ENCODE measurements at regions not wholly inside any gene's neighbourhood (a gene's known extent, or its start where the extent isn't known, plus 50 kb on each side); places are given as distances from the start of the nearest gene placed in this dataset.

- H3K27ac Mint-ChIP-seq, result peak overlapping the region in 1 of 2 donors; percentile 43
- no peaks in the 10 kb centered on the region for H3K36me3 Mint-ChIP-seq
- no peak overlapping the region for H3K4me3 Mint-ChIP-seq
- ATAC-seq (no peak), DNase-seq (ENCODE audit: low spot score) (no peak)
- H3K27me3 Mint-ChIP-seq, result peaks cover 0 to 2% of the 10 kb centered on the region in 2 donors
- peaks cover 6 to 8% of the 10 kb centered on the region in 2 donors for H3K4me1 Mint-ChIP-seq (ENCODE audit: low read depth in 2 of 2)
- no peaks in the 10 kb centered on the region for H3K9me3 Mint-ChIP-seq
These were observed 51.8 kb upstream of the CYRIA start for GRCh38 chr2:16717477-16717876.

- peaks cover 0 to 2% of the 10 kb centered on the region in 2 donors for H3K27me3 Mint-ChIP-seq
- ATAC-seq, result no peak
- no peak overlapping the region for H3K4me3 Mint-ChIP-seq
- no peaks in the 10 kb centered on the region for H3K9me3 Mint-ChIP-seq
- peaks cover 6 to 8% of the 10 kb centered on the region in 2 donors for H3K4me1 Mint-ChIP-seq (ENCODE audit: low read depth in 2 of 2)
- DNase-seq (ENCODE audit: low spot score), result no peak
- no peaks in the 10 kb centered on the region for H3K36me3 Mint-ChIP-seq
- H3K27ac Mint-ChIP-seq, result peak overlapping the region in 1 of 2 donors; percentile 43
These were observed 51.3 kb upstream of the CYRIA start for GRCh38 chr2:16716944-16717343.

DNA sequence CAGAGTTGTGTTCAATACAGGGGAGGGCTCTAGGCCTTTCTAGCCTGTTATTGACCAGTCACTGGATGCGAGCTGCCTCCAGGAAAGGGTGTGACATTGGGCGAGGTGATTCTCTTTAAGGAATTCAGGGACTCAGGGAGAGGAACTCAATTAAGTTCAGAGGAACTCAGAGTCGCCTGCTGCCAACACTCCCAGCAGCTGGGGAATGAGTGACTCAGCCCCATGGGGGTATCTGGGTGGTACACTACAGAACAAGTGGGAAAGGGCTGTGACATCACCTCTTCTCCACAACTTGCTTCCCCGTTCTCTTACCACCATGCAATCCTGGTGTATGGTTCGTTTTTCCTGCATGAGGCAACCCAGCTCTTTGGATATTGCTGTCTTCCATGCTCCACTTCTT is 50.4 kb upstream of the CYRIA start:
- DNase-seq (ENCODE audit: low spot score) (no peak), ATAC-seq (no peak)
- Mint-ChIP-seq H3K9me3 (no peaks in the 10 kb centered on the region), H3K27me3 (peaks cover 0 to 5% of the 10 kb centered on the region in 2 donors), H3K27ac (no peak overlapping the region), H3K36me3 (no peaks in the 10 kb centered on the region), H3K4me3 (no peak overlapping the region), H3K4me1 (ENCODE audit: low read depth in 2 of 2) (peaks cover 6 to 8% of the 10 kb centered on the region in 2 donors)
